Fibroblast of villous mesenchyme (primary cell): ENCODE measurements at regions not wholly inside any gene's neighbourhood (a gene's known extent, or its start where the extent isn't known, plus 50 kb on each side); places are given as distances from the start of the nearest gene placed in this dataset.

ENCODE experiments used
- DNase-seq: peaks from one replicate; pipeline ENCODE4 v3.0.0-alpha.2; 2010; ENCODE audit warnings: low read depth
- H3K4me3 ChIP-seq: 2 replicates; pipeline ENCODE4 v1.5.1; 2011; ENCODE audit warnings: low read depth, mild to moderate bottlenecking, low read length
- TF ChIP-seq, protein P1 (sequence below): IDR thresholded peaks from 2 replicates; pipeline ENCODE4 v1.5.1; 2012; ENCODE audit warnings: low read depth, mild to moderate bottlenecking, low read length; ENCODE audit not compliant: insufficient read depth

DNA sequence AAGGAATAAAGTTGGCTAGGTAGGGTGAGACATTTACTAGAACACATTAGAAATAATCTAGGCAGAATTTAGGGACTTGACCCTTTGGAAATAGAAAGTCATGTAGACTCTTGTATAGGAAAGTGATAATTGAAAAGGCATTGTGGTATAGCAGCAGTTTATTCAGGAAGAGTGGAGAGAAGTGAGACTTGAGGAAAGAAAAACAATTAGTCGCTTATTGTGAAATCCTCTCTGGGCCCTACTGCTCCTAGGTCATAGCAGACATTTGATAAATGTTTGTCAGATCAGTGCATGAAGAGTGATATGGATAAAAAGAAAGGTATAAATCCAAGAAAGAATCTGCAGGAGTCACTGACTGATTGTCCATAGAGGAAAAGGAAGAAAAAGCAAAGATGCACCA lies 337.6 kb downstream of the HNRNPD start:
- DNase-seq, result no peak
- TF ChIP-seq, protein P1, sequence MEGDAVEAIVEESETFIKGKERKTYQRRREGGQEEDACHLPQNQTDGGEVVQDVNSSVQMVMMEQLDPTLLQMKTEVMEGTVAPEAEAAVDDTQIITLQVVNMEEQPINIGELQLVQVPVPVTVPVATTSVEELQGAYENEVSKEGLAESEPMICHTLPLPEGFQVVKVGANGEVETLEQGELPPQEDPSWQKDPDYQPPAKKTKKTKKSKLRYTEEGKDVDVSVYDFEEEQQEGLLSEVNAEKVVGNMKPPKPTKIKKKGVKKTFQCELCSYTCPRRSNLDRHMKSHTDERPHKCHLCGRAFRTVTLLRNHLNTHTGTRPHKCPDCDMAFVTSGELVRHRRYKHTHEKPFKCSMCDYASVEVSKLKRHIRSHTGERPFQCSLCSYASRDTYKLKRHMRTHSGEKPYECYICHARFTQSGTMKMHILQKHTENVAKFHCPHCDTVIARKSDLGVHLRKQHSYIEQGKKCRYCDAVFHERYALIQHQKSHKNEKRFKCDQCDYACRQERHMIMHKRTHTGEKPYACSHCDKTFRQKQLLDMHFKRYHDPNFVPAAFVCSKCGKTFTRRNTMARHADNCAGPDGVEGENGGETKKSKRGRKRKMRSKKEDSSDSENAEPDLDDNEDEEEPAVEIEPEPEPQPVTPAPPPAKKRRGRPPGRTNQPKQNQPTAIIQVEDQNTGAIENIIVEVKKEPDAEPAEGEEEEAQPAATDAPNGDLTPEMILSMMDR, result no peak
- H3K4me3 ChIP-seq, result no peak overlapping the region

DNA sequence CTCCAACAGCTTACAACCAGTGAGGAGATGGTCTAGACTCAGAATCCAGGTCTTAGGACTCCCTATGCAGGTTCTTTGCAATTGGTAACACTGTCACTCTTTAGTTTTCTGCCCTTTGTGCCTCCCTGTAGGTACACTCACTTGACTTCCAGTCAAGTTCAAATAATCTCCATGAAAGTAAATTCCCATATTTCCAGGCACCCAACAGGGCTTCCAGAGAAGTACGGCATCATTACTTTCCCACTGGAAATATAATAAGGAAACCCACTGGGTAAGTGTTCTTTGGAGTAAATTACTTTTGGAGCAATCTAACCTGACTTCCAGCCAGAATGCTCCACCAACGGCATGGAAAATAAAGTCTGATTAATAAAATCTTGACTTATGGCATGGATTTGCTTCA lies 338.9 kb downstream of the HNRNPD start:
- H3K4me3 ChIP-seq, result no peak overlapping the region
- TF ChIP-seq, protein P1, result no peak
- no peak for DNase-seq

DNA sequence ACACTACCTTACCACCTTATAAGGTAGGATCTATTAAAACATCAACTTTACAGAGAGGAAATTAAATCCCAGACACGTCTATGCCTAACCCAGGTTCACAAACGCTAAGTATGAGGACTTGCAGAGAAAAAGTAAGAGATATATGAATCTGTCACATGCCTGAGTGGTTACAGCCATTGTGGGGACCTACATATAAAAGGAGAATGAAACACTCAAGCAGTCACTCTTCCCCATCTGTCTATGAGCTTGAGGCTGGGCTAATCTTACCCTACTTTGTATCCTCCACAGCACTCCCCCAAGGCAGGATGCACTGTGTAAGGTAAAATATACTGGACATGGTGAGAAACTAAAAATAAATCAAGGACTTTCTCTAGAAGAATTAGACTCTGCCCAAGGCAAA lies 339.9 kb downstream of the HNRNPD start:
- DNase-seq, result no peak
- no peak overlapping the region for H3K4me3 ChIP-seq
- TF ChIP-seq, protein P1, result no peak

DNA sequence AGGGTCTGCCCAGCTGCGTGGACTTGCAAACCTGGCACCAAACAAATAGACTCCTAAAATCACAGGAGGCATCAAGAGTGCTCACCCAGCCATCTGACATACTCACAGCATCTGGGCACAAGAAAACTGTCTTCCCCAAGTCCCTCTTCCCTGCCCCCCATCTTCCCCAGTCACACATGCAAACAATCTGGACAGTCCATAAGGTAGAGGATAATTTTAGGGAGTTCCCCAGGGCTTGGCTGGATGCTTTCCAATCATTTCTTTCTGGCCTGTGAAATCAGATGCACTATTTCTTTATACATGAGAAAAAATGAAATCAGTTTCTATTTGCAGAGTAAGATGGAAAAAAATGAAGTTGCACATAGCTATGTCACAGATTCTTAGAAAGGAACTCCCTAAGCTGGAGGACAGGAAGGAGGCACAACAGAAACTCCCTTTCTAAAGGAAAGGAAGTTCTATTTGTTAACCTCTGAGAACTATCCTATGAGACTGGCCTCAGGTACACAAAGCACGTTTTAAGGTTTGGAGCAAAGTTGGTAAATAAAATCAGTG lies 342.3 kb downstream of the HNRNPD start:
- TF ChIP-seq, protein P1, result no peak
- H3K4me3 ChIP-seq, result no peak overlapping the region
- no peak for DNase-seq

DNA sequence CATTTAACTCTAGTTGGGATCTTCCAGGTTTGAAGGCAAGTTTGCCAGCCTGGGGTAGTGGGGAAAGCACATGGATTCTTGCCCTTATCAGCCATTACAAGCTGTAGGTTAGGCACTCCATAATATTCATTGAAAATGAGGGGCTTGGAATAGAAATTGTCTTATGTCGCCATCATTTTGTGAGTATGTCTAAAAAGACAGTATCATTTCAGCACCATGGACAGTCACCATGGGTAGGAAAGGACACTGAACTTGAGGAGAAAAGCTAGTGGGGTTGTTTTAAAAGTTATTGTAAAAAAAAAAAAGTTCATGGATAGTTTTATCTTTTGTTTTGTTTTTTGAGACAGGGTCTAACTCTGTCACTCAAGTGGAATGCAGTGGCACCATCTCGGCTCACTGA lies 356.1 kb downstream of the HNRNPD start:
- TF ChIP-seq, protein P1, result no peak
- peak; percentile 23 for DNase-seq
- no peak overlapping the region for H3K4me3 ChIP-seq

DNA sequence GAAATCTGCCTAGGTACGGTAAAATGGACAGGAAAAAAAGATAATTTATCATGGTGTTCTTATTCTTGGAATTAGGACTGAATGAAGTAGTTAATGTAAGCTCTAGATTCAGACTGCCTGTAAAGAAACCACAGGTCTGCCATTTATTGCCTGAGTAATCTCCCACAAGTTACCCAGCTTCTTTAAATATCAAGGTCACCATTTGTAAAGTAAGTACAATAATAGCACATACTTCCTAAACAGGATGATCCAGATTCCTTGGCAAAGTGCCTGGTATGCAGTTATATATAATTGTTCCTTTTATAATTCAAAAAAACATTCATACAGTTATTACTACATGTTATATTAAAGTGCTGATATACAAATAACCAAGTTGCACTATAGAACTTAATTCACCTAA lies 368.6 kb downstream of the HNRNPD start:
- TF ChIP-seq, protein P1, result no peak
- no peak for DNase-seq
- H3K4me3 ChIP-seq, result no peak overlapping the region

DNA sequence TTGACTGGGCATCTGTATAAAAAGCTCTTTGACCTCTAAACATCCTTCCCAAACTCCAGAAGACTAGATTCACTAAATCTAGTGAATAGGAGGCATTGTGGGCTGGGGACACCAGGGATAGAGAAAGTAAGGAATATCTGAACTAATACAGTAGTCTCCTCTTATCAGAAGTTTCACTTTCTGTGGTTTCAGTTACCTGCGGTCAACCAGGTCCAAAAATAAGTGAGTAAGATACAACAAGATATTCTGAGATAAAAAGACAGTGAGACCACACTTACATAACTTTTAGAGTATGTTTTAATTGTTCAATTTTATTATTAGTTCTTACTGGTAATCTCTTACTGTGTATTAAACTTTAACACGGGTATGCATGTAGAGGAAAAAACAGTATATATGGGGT lies 376.5 kb downstream of the HNRNPD start:
- no peak for DNase-seq
- no peak overlapping the region for H3K4me3 ChIP-seq
- TF ChIP-seq, protein P1, result no peak
